ENCODE measurements at regions not wholly inside any gene's neighbourhood (a gene's known extent, or its start where the extent isn't known, plus 50 kb on each side); places are given as distances from the start of the nearest gene placed in this dataset.

DNA sequence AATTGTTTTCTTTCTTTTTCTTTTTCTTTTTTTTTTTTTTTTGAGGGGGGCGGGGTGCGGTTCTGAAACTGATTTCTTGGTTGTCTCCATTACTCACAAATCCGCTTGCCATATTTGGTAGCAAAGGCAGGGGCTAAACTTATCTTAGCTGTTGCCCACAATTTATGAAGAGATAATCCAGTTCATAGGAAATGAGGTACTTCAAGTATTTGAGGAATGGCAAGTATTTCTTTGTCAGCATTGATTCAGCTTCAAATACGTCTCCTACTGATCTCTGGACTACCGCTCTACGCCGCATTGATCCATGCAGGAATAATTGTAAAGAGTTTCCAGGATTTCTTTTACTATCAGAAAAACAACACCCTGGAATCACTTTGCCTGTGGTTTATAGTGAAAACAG lies 289.2 kb upstream of the DPYD start:
- no peak overlapping the region for H3K9ac ChIP-seq
- H3K27ac ChIP-seq, result no peak overlapping the region
- H3K4me1 ChIP-seq, result peaks cover 13% of the 10 kb centered on the region
- peak overlapping the region; percentile 4 for H3K4me2 ChIP-seq
- no peaks in the 10 kb centered on the region for H3K27me3 Mint-ChIP-seq (ENCODE audit: insufficient read depth, low read depth)
- no peaks in the 10 kb centered on the region for H3F3A ChIP-seq (ENCODE audit: low read depth)
- peaks cover 30% of the 10 kb centered on the region for H3K4me1 Mint-ChIP-seq
- no peaks in the 10 kb centered on the region for H4K20me1 ChIP-seq (ENCODE audit: low read depth)
- peak overlapping the region; percentile 19 for H2AFZ ChIP-seq (replicated peaks)
- H3K36me3 Mint-ChIP-seq, result no peaks in the 10 kb centered on the region
- H3K9me3 ChIP-seq (ENCODE audit: low read depth), result no peaks in the 10 kb centered on the region
- peaks cover 4% of the 10 kb centered on the region for H3K9me3 Mint-ChIP-seq
- no peaks in the 10 kb centered on the region for H3K36me3 ChIP-seq
- TF ChIP-seq, protein P1, sequence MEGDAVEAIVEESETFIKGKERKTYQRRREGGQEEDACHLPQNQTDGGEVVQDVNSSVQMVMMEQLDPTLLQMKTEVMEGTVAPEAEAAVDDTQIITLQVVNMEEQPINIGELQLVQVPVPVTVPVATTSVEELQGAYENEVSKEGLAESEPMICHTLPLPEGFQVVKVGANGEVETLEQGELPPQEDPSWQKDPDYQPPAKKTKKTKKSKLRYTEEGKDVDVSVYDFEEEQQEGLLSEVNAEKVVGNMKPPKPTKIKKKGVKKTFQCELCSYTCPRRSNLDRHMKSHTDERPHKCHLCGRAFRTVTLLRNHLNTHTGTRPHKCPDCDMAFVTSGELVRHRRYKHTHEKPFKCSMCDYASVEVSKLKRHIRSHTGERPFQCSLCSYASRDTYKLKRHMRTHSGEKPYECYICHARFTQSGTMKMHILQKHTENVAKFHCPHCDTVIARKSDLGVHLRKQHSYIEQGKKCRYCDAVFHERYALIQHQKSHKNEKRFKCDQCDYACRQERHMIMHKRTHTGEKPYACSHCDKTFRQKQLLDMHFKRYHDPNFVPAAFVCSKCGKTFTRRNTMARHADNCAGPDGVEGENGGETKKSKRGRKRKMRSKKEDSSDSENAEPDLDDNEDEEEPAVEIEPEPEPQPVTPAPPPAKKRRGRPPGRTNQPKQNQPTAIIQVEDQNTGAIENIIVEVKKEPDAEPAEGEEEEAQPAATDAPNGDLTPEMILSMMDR (IDR thresholded peaks at IDR 0.05), result no peak
- TF ChIP-seq EZH2phosphoT487 (IDR thresholded peaks at IDR 0.05) (no peak), EZH2 (IDR thresholded peaks at IDR 0.05) (no peak)
- no peaks in the 10 kb centered on the region for H3K79me2 ChIP-seq (ENCODE audit: low read depth)
- H3K27ac Mint-ChIP-seq, result peak overlapping the region; percentile 86
- no peaks in the 10 kb centered on the region for H3K27me3 ChIP-seq
- no peak overlapping the region for H3K4me3 Mint-ChIP-seq
- no peak overlapping the region for H3K4me3 ChIP-seq
- peak; percentile 44 for DNase-seq (ENCODE audit: low spot score)

DNA sequence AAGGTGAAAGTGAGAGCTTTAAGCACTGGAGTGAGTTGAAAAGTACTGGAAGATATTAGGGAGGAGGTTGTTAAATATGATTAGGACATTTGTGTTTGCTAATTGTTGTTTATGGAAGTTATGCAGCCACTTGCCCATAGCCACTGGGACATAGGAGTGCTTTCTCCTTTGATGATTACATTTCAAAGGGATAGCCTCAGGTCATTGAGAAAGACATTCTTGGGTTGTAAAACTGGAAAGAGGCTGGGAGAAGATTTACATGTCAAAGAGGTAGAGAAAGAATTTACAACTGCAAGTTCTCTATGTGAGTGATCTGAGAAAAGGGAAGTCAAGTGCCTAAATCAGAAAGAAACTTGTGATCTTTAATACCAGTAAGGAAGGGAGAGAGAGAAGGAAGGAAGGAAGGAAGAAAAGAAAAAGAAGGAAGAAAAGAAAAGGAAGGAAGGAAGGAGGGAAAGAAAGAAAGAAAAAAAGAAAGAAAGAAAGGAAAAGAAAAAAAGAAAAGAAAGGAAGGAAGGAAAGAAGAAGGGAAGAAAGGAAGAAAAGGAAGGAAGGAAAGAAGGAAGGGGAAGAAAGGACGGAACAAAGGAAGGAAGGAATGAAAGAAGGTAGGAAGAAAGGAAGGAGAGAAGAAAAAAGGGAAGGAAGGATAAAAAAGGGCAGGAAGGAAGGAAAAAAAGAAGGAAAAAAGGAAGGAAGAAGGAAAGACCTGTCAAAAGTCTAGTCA lies 284.6 kb upstream of the DPYD start:
- no peaks in the 10 kb centered on the region for H4K20me1 ChIP-seq (ENCODE audit: low read depth)
- H3K4me1 ChIP-seq, result peaks cover 11% of the 10 kb centered on the region
- Mint-ChIP-seq H3K36me3 (no peaks in the 10 kb centered on the region), H3K27me3 (ENCODE audit: insufficient read depth, low read depth) (peaks cover 2% of the 10 kb centered on the region), H3K4me3 (no peak overlapping the region), H3K9me3 (peaks cover 4% of the 10 kb centered on the region), H3K4me1 (peaks cover 28% of the 10 kb centered on the region), H3K27ac (no peak overlapping the region)
- H3K79me2 ChIP-seq (ENCODE audit: low read depth), result no peaks in the 10 kb centered on the region
- no peaks in the 10 kb centered on the region for H3F3A ChIP-seq (ENCODE audit: low read depth)
- no peak overlapping the region for H2AFZ ChIP-seq (replicated peaks)
- no peak overlapping the region for H3K27ac ChIP-seq
- no peak overlapping the region for H3K9ac ChIP-seq
- TF ChIP-seq EZH2 (IDR thresholded peaks at IDR 0.05), result no peak
- TF ChIP-seq EZH2phosphoT487 (IDR thresholded peaks at IDR 0.05), result no peak
- TF ChIP-seq, protein P1 (IDR thresholded peaks at IDR 0.05), result no peak
- no peaks in the 10 kb centered on the region for H3K9me3 ChIP-seq (ENCODE audit: low read depth)
- H3K27me3 ChIP-seq, result no peaks in the 10 kb centered on the region
- no peaks in the 10 kb centered on the region for H3K36me3 ChIP-seq
- H3K4me3 ChIP-seq, result no peak overlapping the region
- DNase-seq (ENCODE audit: low spot score), result no peak
- H3K4me2 ChIP-seq, result no peak overlapping the region

DNA sequence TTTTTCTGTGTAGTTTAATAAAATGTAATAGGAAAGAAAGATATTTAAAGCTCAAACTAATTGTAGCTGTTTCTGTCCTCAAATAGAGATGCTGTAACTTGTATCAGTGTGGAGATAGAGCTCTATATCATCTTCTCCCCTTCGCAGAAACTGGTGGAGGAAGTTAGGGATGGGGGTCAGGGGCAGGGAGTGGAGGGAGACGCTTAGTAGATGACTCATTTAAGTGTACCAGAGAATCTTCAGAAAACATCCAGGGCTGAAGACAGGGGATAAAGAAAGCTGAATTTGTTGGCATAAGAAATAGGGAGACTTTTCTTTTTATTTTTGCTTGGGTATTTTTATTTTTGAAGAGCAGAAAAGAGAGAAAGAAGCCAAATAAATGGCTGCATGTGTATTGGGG lies 282.6 kb upstream of the DPYD start:
- DNase-seq (ENCODE audit: low spot score), result no peak
- H2AFZ ChIP-seq (replicated peaks), result no peak overlapping the region
- H3K4me2 ChIP-seq, result no peak overlapping the region
- no peaks in the 10 kb centered on the region for H3K36me3 ChIP-seq
- no peaks in the 10 kb centered on the region for H3K27me3 ChIP-seq
- no peak overlapping the region for H3K9ac ChIP-seq
- no peaks in the 10 kb centered on the region for H3F3A ChIP-seq (ENCODE audit: low read depth)
- Mint-ChIP-seq H3K27me3 (ENCODE audit: insufficient read depth, low read depth) (peaks cover 2% of the 10 kb centered on the region), H3K4me3 (no peak overlapping the region), H3K9me3 (peaks cover 4% of the 10 kb centered on the region), H3K36me3 (no peaks in the 10 kb centered on the region), H3K27ac (no peak overlapping the region), H3K4me1 (peaks cover 12% of the 10 kb centered on the region)
- H3K9me3 ChIP-seq (ENCODE audit: low read depth), result no peaks in the 10 kb centered on the region
- H3K79me2 ChIP-seq (ENCODE audit: low read depth), result no peaks in the 10 kb centered on the region
- TF ChIP-seq EZH2phosphoT487 (IDR thresholded peaks at IDR 0.05), result no peak
- TF ChIP-seq, protein P1 (IDR thresholded peaks at IDR 0.05), result no peak
- TF ChIP-seq EZH2 (IDR thresholded peaks at IDR 0.05), result no peak
- H3K27ac ChIP-seq, result no peak overlapping the region
- no peaks in the 10 kb centered on the region for H4K20me1 ChIP-seq (ENCODE audit: low read depth)
- H3K4me1 ChIP-seq, result no peaks in the 10 kb centered on the region
- no peak overlapping the region for H3K4me3 ChIP-seq

All from neural progenitor cell (in vitro differentiated cells).